ENCODE measurements at regions not wholly inside any gene's neighbourhood (a gene's known extent, or its start where the extent isn't known, plus 50 kb on each side); places are given as distances from the start of the nearest gene placed in this dataset.

- H3K9me3 Mint-ChIP-seq = no peaks in the 10 kb centered on the region
- H3K36me3 Mint-ChIP-seq = no peaks in the 10 kb centered on the region
- TF ChIP-seq CTCF (conservative IDR thresholded peaks at IDR 0.05) = no peak
- H3K4me3 Mint-ChIP-seq = no peak overlapping the region
- H3K27ac Mint-ChIP-seq = no peak overlapping the region
- H3K27me3 Mint-ChIP-seq = no peaks in the 10 kb centered on the region
- peaks cover 8% of the 10 kb centered on the region for H3K4me1 Mint-ChIP-seq (ENCODE audit: unreplicated experiment)
- DNase-seq (ENCODE audit: extremely low spot score, unreplicated experiment) = no peak
These were observed 462.1 kb upstream of the ID2 start for GRCh38 chr2:8219631-8220355.

GRCh38 chr2:8222979-8223694 is 458.7 kb upstream of the ID2 start:
- no peak for DNase-seq (ENCODE audit: extremely low spot score, unreplicated experiment)
- Mint-ChIP-seq H3K4me1 (ENCODE audit: unreplicated experiment) (peaks cover under 1% of the 10 kb centered on the region), H3K27me3 (no peaks in the 10 kb centered on the region), H3K9me3 (no peaks in the 10 kb centered on the region), H3K36me3 (no peaks in the 10 kb centered on the region), H3K4me3 (no peak overlapping the region), H3K27ac (no peak overlapping the region)
- TF ChIP-seq CTCF (conservative IDR thresholded peaks at IDR 0.05) = no peak

- no peak for DNase-seq (ENCODE audit: extremely low spot score, unreplicated experiment)
- Mint-ChIP-seq H3K27ac (no peak overlapping the region), H3K4me3 (no peak overlapping the region), H3K9me3 (no peaks in the 10 kb centered on the region), H3K27me3 (no peaks in the 10 kb centered on the region), H3K36me3 (no peaks in the 10 kb centered on the region), H3K4me1 (ENCODE audit: unreplicated experiment) (no peaks in the 10 kb centered on the region)
- TF ChIP-seq CTCF (conservative IDR thresholded peaks at IDR 0.05) = no peak
These were observed 458.0 kb upstream of the ID2 start for GRCh38 chr2:8223695-8224346.

GRCh38 chr2:8224347-8225190 is 457.3 kb upstream of the ID2 start:
- H3K4me3 Mint-ChIP-seq = no peak overlapping the region
- TF ChIP-seq CTCF (conservative IDR thresholded peaks at IDR 0.05) = no peak

GRCh38 chr2:8225266-8225665 is 456.6 kb upstream of the ID2 start:
- Mint-ChIP-seq H3K4me3 (no peak overlapping the region), H3K27ac (no peak overlapping the region), H3K4me1 (ENCODE audit: unreplicated experiment) (no peaks in the 10 kb centered on the region), H3K27me3 (no peaks in the 10 kb centered on the region), H3K9me3 (no peaks in the 10 kb centered on the region), H3K36me3 (no peaks in the 10 kb centered on the region)
- DNase-seq (ENCODE audit: extremely low spot score, unreplicated experiment) = no peak
- TF ChIP-seq CTCF (conservative IDR thresholded peaks at IDR 0.05) = no peak

More at GRCh38 chr2:8224347-8225190, 457.3 kb upstream of the ID2 start:
- H3K27me3 Mint-ChIP-seq = no peaks in the 10 kb centered on the region
- H3K4me1 Mint-ChIP-seq (ENCODE audit: unreplicated experiment) = no peaks in the 10 kb centered on the region
- no peak for DNase-seq (ENCODE audit: extremely low spot score, unreplicated experiment)
- no peak overlapping the region for H3K27ac Mint-ChIP-seq
- H3K9me3 Mint-ChIP-seq = no peaks in the 10 kb centered on the region
- H3K36me3 Mint-ChIP-seq = no peaks in the 10 kb centered on the region

Measured in type B pancreatic cell (in vitro differentiated cells).